GM21447 (cell line): ENCODE measurements at regions not wholly inside any gene's neighbourhood (a gene's known extent, or its start where the extent isn't known, plus 50 kb on each side); places are given as distances from the start of the nearest gene placed in this dataset.

Source experiments
- ATAC-seq: cut with Tn5 transposase; IDR thresholded peaks from one replicate; pipeline ENCODE4 v1.9.1; 2021; ENCODE audit not compliant: unreplicated experiment

GRCh38 chr4:121526509-121526908 lies 145.7 kb upstream of the QRFPR start:
- no peak for ATAC-seq

GRCh38 chr4:121519236-121519838 lies 138.5 kb upstream of the QRFPR start:
- no peak for ATAC-seq

- no peak for ATAC-seq
Observed at GRCh38 chr4:121517241-121517640, 136.4 kb upstream of the QRFPR start.

GRCh38 chr4:121514443-121514842 lies 133.6 kb upstream of the QRFPR start:
- ATAC-seq, result no peak

- peak; percentile 60 for ATAC-seq
Observed at GRCh38 chr4:121510341-121510874, 129.6 kb upstream of the QRFPR start.

GRCh38 chr4:121485190-121485804 lies 104.5 kb upstream of the QRFPR start:
- no peak for ATAC-seq

- peak; percentile 98 for ATAC-seq
Observed at GRCh38 chr4:121484633-121485032, 103.8 kb upstream of the QRFPR start.

- no peak for ATAC-seq
Observed at GRCh38 chr4:121479808-121480207, 99.0 kb upstream of the QRFPR start.

- ATAC-seq, result no peak
Observed at GRCh38 chr4:121477480-121477879, 96.7 kb upstream of the QRFPR start.

GRCh38 chr4:121477079-121477478 lies 96.3 kb upstream of the QRFPR start:
- ATAC-seq, result no peak

GRCh38 chr4:121472937-121473721 lies 92.3 kb upstream of the QRFPR start:
- ATAC-seq, result peak; percentile 63

- no peak for ATAC-seq
Observed at GRCh38 chr4:121464854-121465253, 84.0 kb upstream of the QRFPR start.

- ATAC-seq, result peak; percentile 95
Observed at GRCh38 chr4:121462660-121463261, 81.9 kb upstream of the QRFPR start.

GRCh38 chr4:121459026-121459425 lies 78.2 kb upstream of the QRFPR start:
- ATAC-seq, result no peak

- ATAC-seq, result no peak
Observed at GRCh38 chr4:121457278-121457875, 76.6 kb upstream of the QRFPR start.

GRCh38 chr4:121455285-121455684 lies 74.5 kb upstream of the QRFPR start:
- no peak for ATAC-seq

GRCh38 chr4:121454251-121454979 lies 73.6 kb upstream of the QRFPR start:
- no peak for ATAC-seq

GRCh38 chr4:121451310-121451709 lies 70.5 kb upstream of the QRFPR start:
- no peak for ATAC-seq

- ATAC-seq, result no peak
Observed at GRCh38 chr4:121449416-121449815, 68.6 kb upstream of the QRFPR start.

- ATAC-seq, result no peak
Observed at GRCh38 chr4:121448231-121448630, 67.4 kb upstream of the QRFPR start.
